HCT116 (cell line): ENCODE measurements at regions not wholly inside any gene's neighbourhood (a gene's known extent, or its start where the extent isn't known, plus 50 kb on each side); places are given as distances from the start of the nearest gene placed in this dataset.

Source experiments
- ATAC-seq: fragments of 200-7000 bp; cut with Tn5 transposase; 2 replicates; pipeline ENCODE4 v1.9.1; 2020; ENCODE audit warnings: mild to moderate bottlenecking, moderate library complexity
- BruUV-seq: library from RNA; stranded (reverse); fragments of 400-500 nt; replicated peaks from 2 replicates; lab custom pipeline; 2021; lab: Mats Ljungman, UMichigan
- CTCF ChIA-PET: fragments of 300-600 bp; sonication (Branson Sonifier 250); formaldehyde crosslinking; loops from one replicate; lab custom pipeline; 2021; ENCODE audit warnings: antibody characterized with exemption; lab: Charles Lee
- POLR2A ChIA-PET: fragments of 300-600, 350-600 bp; sonication (Branson Sonifier 250); formaldehyde crosslinking; loops from one replicate; lab custom pipeline; 2021; ENCODE audit warnings: antibody characterized with exemption; lab: Charles Lee
- RAD21 ChIA-PET, 2 experiments: fragments of 300-600 bp; sonication (Branson Sonifier 250); formaldehyde crosslinking; loops; one replicate each; lab custom pipeline; 2023; ENCODE audit warnings: low total read pairs in 2 of 2; ENCODE audit not compliant: uncharacterized antibody in 2 of 2, unreplicated experiment in 2 of 2, low non-redundant PET in 1 of 2; lab: Charles Lee
- DNase-seq: peaks from one replicate; pipeline ENCODE4 v3.0.0-alpha.2; 2010; ENCODE audit warnings: low read depth, low spot score
- H2AFZ ChIP-seq: fragments of 200-600 bp; shearing (Covaris generic), sonication (generic); 2 replicates; pipeline ENCODE4 v1.6.1; 2017; ENCODE audit warnings: low read depth, mixed run types, mixed read lengths, antibody characterized with exemption, low read length; ENCODE audit not compliant: poor library complexity, severe bottlenecking
- H3K27ac ChIP-seq: 2 replicates; pipeline ENCODE4 v1.5.1; 2012; ENCODE audit warnings: low read depth, low read length
- H3K27me3 ChIP-seq: fragments of 200-600 bp; sonication (generic); 2 replicates; pipeline ENCODE4 v1.6.1; 2016; ENCODE audit warnings: mixed run types, low read length, mixed read lengths; ENCODE audit not compliant: insufficient read depth
- H3K36me3 ChIP-seq, 2 experiments: fragments of 200-500 bp in 1 of 2; fragments of 200-600 bp in 1 of 2; sonication (Bioruptor generic) in 1 of 2; sonication (generic) in 1 of 2; 2 replicates each; pipeline versions ENCODE4 v1.5.1 to v1.6.1; 2014 to 2016; ENCODE audit warnings: low read length in 2 of 2, inconsistent platforms in 1 of 2, mixed read lengths in 1 of 2, mixed run types in 1 of 2; ENCODE audit not compliant: insufficient read depth in 2 of 2, control insufficient read depth in 1 of 2
- H3K4me1 ChIP-seq, 2 experiments: fragments of 200-600 bp in 1 of 2; sonication (generic) in 1 of 2; 2 replicates each; pipeline versions ENCODE4 v1.5.1 to v1.6.1; 2012 to 2017; ENCODE audit warnings: low read length in 2 of 2, inconsistent platforms in 1 of 2, mild to moderate bottlenecking in 1 of 2, mixed read lengths in 1 of 2, mixed run types in 1 of 2, moderate library complexity in 1 of 2; ENCODE audit not compliant: insufficient read depth in 2 of 2, control insufficient read depth in 1 of 2
- H3K4me2 ChIP-seq: fragments of 200-600 bp; sonication (generic); 2 replicates; pipeline ENCODE4 v1.6.1; 2017; ENCODE audit warnings: mixed run types, low read length, mixed read lengths
- H3K4me3 ChIP-seq, 2 experiments: fragments of 200-600 bp in 1 of 2; sonication (generic) in 1 of 2; replicated peaks in 1 of 2; 2 replicates each; pipeline ENCODE4 v1.5.1; 2011 to 2016; ENCODE audit warnings: low read length in 2 of 2, control low read depth in 1 of 2, low read depth in 1 of 2, mild to moderate bottlenecking in 1 of 2, mixed read lengths in 1 of 2, mixed run types in 1 of 2
- H3K79me2 ChIP-seq: fragments of 200-600 bp; sonication (generic); 2 replicates; pipeline ENCODE4 v1.6.1; 2017; ENCODE audit warnings: mild to moderate bottlenecking, mixed run types, low read length, moderate library complexity, mixed read lengths; ENCODE audit not compliant: insufficient read depth
- H3K9ac ChIP-seq: fragments of 200-600 bp; sonication (generic); 2 replicates; pipeline ENCODE4 v1.6.1; 2016; ENCODE audit warnings: low read length, mixed read lengths
- H3K9me2 ChIP-seq: fragments of 200-600 bp; sonication (generic), shearing (Covaris generic); 2 replicates; pipeline ENCODE4 v1.6.1; 2017; ENCODE audit warnings: mixed run types, mild to moderate bottlenecking, moderate library complexity; ENCODE audit not compliant: insufficient read depth
- H3K9me3 ChIP-seq, 2 experiments: fragments of 200-500 bp in 1 of 2; fragments of 200-600 bp in 1 of 2; sonication (Bioruptor generic) in 1 of 2; sonication (generic) in 1 of 2; 2 replicates each; pipeline ENCODE4 v1.6.1; 2014 to 2017; ENCODE audit warnings: low read length in 2 of 2, mixed read lengths in 2 of 2, inconsistent platforms in 1 of 2, low read depth in 1 of 2, mild to moderate bottlenecking in 1 of 2, mixed run types in 1 of 2, moderate library complexity in 1 of 2; ENCODE audit not compliant: control insufficient read depth in 1 of 2, insufficient read depth in 1 of 2
- H4K20me1 ChIP-seq: fragments of 200-600 bp; sonication (generic), shearing (Covaris generic); 2 replicates; pipeline ENCODE4 v1.6.1; 2017; ENCODE audit warnings: mixed run types, mild to moderate bottlenecking, moderate library complexity; ENCODE audit not compliant: insufficient read depth
- CBX3 ChIP-seq: IDR thresholded peaks from 2 replicates; pipeline ENCODE4 v1.6.1; 2012; ENCODE audit warnings: low read depth
- ELF1 ChIP-seq: IDR thresholded peaks from 2 replicates; pipeline ENCODE4 v1.6.1; 2012; ENCODE audit warnings: low read depth, borderline replicate concordance
- EZH2 ChIP-seq: fragments of 200-600 bp; sonication (generic); IDR thresholded peaks from 2 replicates; pipeline ENCODE4 v1.6.1; 2017; ENCODE audit warnings: antibody characterized with exemption, mixed run types
- EZH2phosphoT487 ChIP-seq: fragments of 200-600 bp; IDR thresholded peaks from 2 replicates; pipeline ENCODE4 v1.6.1; 2018; ENCODE audit warnings: antibody characterized with exemption, borderline replicate concordance
- FOSL1 ChIP-seq: IDR thresholded peaks from 2 replicates; pipeline ENCODE4 v1.6.1; 2012; ENCODE audit warnings: low read depth
- POLR2AphosphoS5 ChIP-seq: IDR thresholded peaks from 2 replicates; pipeline ENCODE4 v1.6.1; 2011; ENCODE audit warnings: mild to moderate bottlenecking, low read depth, low read length, moderate library complexity
- SP1 ChIP-seq: IDR thresholded peaks from 2 replicates; pipeline ENCODE4 v1.6.1; 2012; ENCODE audit warnings: low read depth
- SRF ChIP-seq: IDR thresholded peaks from 2 replicates; pipeline ENCODE4 v1.6.1; 2012; ENCODE audit warnings: low read depth
- ZFX ChIP-seq: fragments of 450-650 bp; IDR thresholded peaks from 2 replicates; pipeline ENCODE4 v1.6.1; 2017
- ZNF274 ChIP-seq: fragments of 200-500 bp; sonication (Bioruptor generic); IDR thresholded peaks from 2 replicates; pipeline ENCODE4 v1.6.1; 2014; ENCODE audit warnings: mild to moderate bottlenecking, low read depth, low read length, inconsistent platforms
- intact Hi-C: fragments of 100-400 bp; cut with micrococcal nuclease; formaldehyde crosslinking; loops from 2 replicates; pipeline ENCODE4 v1.10.0; 2022

DNA sequence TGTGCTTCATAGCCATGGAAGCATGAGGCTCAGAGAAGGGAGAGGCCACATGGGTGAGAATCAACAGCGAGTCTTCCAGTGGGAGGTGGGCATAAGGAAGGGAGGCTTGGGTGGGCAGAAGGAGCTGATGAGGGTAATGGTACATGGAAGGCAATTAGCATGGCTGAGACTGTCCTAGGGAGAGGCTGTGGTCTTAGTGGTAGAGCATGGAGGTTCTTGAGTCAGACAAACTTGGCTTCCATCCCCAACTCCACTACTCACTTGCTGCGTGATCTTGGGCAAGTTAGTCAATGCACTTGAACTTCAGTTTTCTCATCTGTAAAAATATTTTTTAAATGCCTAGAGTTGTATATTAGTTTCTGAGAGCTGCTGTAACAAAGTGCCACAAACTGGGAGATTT lies 227.2 kb upstream of the E2F8 start:
- H3K36me3 ChIP-seq = no peaks in the 10 kb centered on the region
- intact Hi-C loops = no loop called here
- no TSS peak for BruUV-seq
- no peaks in the 10 kb centered on the region for H4K20me1 ChIP-seq
- ChIA-PET CTCF (no interaction called here), POLR2A (no interaction called here), RAD21 (no interaction called here)
- H3K9me3 ChIP-seq = no peaks in the 10 kb centered on the region
- H3K27me3 ChIP-seq = peaks cover 72% of the 10 kb centered on the region
- no peak overlapping the region for H3K27ac ChIP-seq
- TF ChIP-seq POLR2AphosphoS5 (no peak), EZH2 (no peak), ELF1 (no peak), EZH2phosphoT487 (no peak)
- H3K9me2 ChIP-seq = no peaks in the 10 kb centered on the region
- no peak overlapping the region for H2AFZ ChIP-seq
- ATAC-seq (no peak), DNase-seq (no peak)
- H3K9ac ChIP-seq = no peak overlapping the region
- no peaks in the 10 kb centered on the region for H3K4me1 ChIP-seq
- H3K4me2 ChIP-seq = no peak overlapping the region
- H3K79me2 ChIP-seq = no peaks in the 10 kb centered on the region
- no peak overlapping the region for H3K4me3 ChIP-seq

DNA sequence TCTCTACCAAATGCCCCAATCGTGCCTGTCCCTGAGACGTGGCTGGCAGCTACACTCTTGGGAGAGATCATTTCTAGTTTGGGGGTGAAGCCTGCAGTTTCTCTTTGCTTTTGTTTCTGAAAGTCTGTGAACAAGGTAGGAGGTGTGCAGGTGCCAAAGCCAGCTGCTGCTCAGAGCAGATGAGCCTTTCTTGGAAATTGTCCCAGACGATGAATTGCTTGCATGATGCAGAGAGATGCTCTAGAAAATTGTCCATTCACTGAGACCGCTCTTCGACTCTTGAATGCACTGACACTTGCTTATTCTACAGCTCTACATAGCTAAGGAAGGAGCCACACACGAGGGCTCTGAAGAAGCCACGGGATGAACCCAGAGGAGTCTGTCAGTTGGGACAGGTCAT lies 225.6 kb upstream of the E2F8 start:
- intact Hi-C loops = no loop called here
- Histone ChIP-seq H3K4me3 (no peak overlapping the region), H3K79me2 (no peaks in the 10 kb centered on the region), H3K4me1 (no peaks in the 10 kb centered on the region), H3K36me3 (no peaks in the 10 kb centered on the region), H3K9me3 (no peaks in the 10 kb centered on the region), H3K4me2 (no peak overlapping the region), H4K20me1 (no peaks in the 10 kb centered on the region), H3K9ac (no peak overlapping the region), H3K27ac (no peak overlapping the region), H2AFZ (no peak overlapping the region), H3K27me3 (peaks cover 64% of the 10 kb centered on the region), H3K9me2 (no peaks in the 10 kb centered on the region)
- BruUV-seq = no TSS peak
- TF ChIP-seq ZNF274 (no peak), FOSL1 (no peak), EZH2 (no peak), SRF (no peak), SP1 (no peak), CBX3 (no peak), EZH2phosphoT487 (no peak), ZFX (no peak), POLR2AphosphoS5 (no peak)
- POLR2A ChIA-PET = no interaction called here
- no peak for ATAC-seq
- DNase-seq = no peak
- CTCF ChIA-PET = no interaction called here
- RAD21 ChIA-PET = no interaction called here
